ENCODE measurements at regions not wholly inside any gene's neighbourhood (a gene's known extent, or its start where the extent isn't known, plus 50 kb on each side); places are given as distances from the start of the nearest gene placed in this dataset.

DNA sequence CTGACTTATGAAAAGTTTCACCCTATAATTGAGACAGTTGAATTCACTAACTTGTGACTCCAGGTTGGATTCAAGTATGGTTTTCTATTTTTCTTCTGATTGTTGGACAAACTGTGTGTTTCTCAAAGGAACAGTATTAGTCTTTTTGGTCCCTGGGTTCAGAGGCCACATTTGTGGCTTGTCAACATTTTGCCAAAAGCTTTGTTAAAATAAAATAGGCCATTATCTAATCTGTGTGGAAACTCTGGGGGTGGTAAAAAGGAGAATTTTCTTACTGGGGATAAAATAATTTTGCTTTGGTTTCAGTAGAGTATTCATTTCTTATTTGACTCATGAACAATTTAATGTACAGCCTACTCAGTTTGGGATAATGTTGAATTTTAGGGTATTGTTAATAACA is 166.3 kb downstream of the TMEM167A start:
- TF ChIP-seq POLR2A (IDR thresholded peaks at IDR 0.05) = no peak
- TF ChIP-seq, protein P1, sequence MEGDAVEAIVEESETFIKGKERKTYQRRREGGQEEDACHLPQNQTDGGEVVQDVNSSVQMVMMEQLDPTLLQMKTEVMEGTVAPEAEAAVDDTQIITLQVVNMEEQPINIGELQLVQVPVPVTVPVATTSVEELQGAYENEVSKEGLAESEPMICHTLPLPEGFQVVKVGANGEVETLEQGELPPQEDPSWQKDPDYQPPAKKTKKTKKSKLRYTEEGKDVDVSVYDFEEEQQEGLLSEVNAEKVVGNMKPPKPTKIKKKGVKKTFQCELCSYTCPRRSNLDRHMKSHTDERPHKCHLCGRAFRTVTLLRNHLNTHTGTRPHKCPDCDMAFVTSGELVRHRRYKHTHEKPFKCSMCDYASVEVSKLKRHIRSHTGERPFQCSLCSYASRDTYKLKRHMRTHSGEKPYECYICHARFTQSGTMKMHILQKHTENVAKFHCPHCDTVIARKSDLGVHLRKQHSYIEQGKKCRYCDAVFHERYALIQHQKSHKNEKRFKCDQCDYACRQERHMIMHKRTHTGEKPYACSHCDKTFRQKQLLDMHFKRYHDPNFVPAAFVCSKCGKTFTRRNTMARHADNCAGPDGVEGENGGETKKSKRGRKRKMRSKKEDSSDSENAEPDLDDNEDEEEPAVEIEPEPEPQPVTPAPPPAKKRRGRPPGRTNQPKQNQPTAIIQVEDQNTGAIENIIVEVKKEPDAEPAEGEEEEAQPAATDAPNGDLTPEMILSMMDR (IDR thresholded peaks at IDR 0.05) = no peak

Data from upper lobe of left lung (tissue), 4 donors.